Calu3 (cell line): ENCODE measurements at regions not wholly inside any gene's neighbourhood (a gene's known extent, or its start where the extent isn't known, plus 50 kb on each side); places are given as distances from the start of the nearest gene placed in this dataset.

Source experiments
- BruUV-seq: library from RNA; stranded (reverse); fragments of 400-500 nt; replicated peaks from 2 replicates; lab custom pipeline; 2021; lab: Mats Ljungman, UMichigan
- CTCF ChIA-PET: fragments of 300-600 bp; sonication (Branson Sonifier 250); formaldehyde crosslinking; loops from one replicate; lab custom pipeline; 2022; ENCODE audit warnings: antibody characterized with exemption; lab: Charles Lee
- DNase-seq: peaks from one replicate; pipeline ENCODE4 v3.0.0; 2022
- H3K27ac Mint-ChIP-seq: one replicate; pipeline ENCODE4 v1.8.0; 2022; ENCODE audit warnings: mixed read lengths; ENCODE audit not compliant: unreplicated experiment
- H3K27me3 Mint-ChIP-seq: one replicate; pipeline ENCODE4 v1.8.0; 2022; ENCODE audit warnings: mixed read lengths; ENCODE audit not compliant: unreplicated experiment
- H3K36me3 Mint-ChIP-seq: one replicate; pipeline ENCODE4 v1.8.0; 2022; ENCODE audit warnings: mild to moderate bottlenecking, moderate library complexity, mixed read lengths; ENCODE audit not compliant: insufficient read depth, unreplicated experiment
- H3K4me1 Mint-ChIP-seq: one replicate; pipeline ENCODE4 v1.8.0; 2022; ENCODE audit warnings: mild to moderate bottlenecking, low read depth, mixed read lengths; ENCODE audit not compliant: unreplicated experiment
- H3K4me3 Mint-ChIP-seq: one replicate; pipeline ENCODE4 v1.8.0; 2022; ENCODE audit warnings: mild to moderate bottlenecking, low read depth, moderate library complexity, mixed read lengths; ENCODE audit not compliant: unreplicated experiment
- H3K9me3 Mint-ChIP-seq: one replicate; pipeline ENCODE4 v1.8.0; 2022; ENCODE audit warnings: low read depth, mixed read lengths; ENCODE audit not compliant: unreplicated experiment
- CTCF ChIP-seq: fragments of 200-600 bp; IDR thresholded peaks from one replicate; pipeline ENCODE4 v1.8.0; 2022; ENCODE audit warnings: antibody characterized with exemption; ENCODE audit not compliant: unreplicated experiment
- intact Hi-C: fragments of 100-400 bp; cut with micrococcal nuclease; formaldehyde crosslinking; loops from one replicate; pipeline ENCODE4 v1.10.0; 2022; ENCODE audit not compliant: unreplicated experiment

GRCh38 chr3:104734627-104735026 is 632.1 kb upstream of the ALCAM start:
- intact Hi-C loops: no loop called here
- Mint-ChIP-seq H3K27me3 (no peaks in the 10 kb centered on the region), H3K4me1 (no peaks in the 10 kb centered on the region), H3K4me3 (no peak overlapping the region), H3K36me3 (no peaks in the 10 kb centered on the region), H3K27ac (no peak overlapping the region), H3K9me3 (no peaks in the 10 kb centered on the region)
- CTCF ChIA-PET: no interaction called here
- DNase-seq: no peak
- no peak for TF ChIP-seq CTCF
- BruUV-seq: no TSS peak

- Mint-ChIP-seq H3K4me3 (no peak overlapping the region), H3K36me3 (no peaks in the 10 kb centered on the region), H3K27me3 (no peaks in the 10 kb centered on the region), H3K4me1 (no peaks in the 10 kb centered on the region), H3K9me3 (no peaks in the 10 kb centered on the region), H3K27ac (no peak overlapping the region)
- no TSS peak for BruUV-seq
- no peak for TF ChIP-seq CTCF
- CTCF ChIA-PET: no interaction called here
- intact Hi-C loops: no loop called here
- DNase-seq: no peak
These were observed 631.0 kb upstream of the ALCAM start for GRCh38 chr3:104735691-104736090.

- no peak for DNase-seq
- no peak overlapping the region for H3K4me3 Mint-ChIP-seq
- no peak overlapping the region for H3K27ac Mint-ChIP-seq
- no peaks in the 10 kb centered on the region for H3K9me3 Mint-ChIP-seq
- H3K4me1 Mint-ChIP-seq: no peaks in the 10 kb centered on the region
- CTCF ChIA-PET: no interaction called here
- TF ChIP-seq CTCF: no peak
- H3K36me3 Mint-ChIP-seq: no peaks in the 10 kb centered on the region
- no peaks in the 10 kb centered on the region for H3K27me3 Mint-ChIP-seq
- intact Hi-C loops: no loop called here
- BruUV-seq: no TSS peak
These were observed 628.4 kb upstream of the ALCAM start for GRCh38 chr3:104738271-104738670.

GRCh38 chr3:104740874-104741379 is 625.8 kb upstream of the ALCAM start:
- DNase-seq: no peak
- CTCF ChIA-PET: no interaction called here
- intact Hi-C loops: no loop called here
- Mint-ChIP-seq H3K36me3 (no peaks in the 10 kb centered on the region), H3K4me3 (no peak overlapping the region), H3K9me3 (no peaks in the 10 kb centered on the region), H3K27me3 (no peaks in the 10 kb centered on the region), H3K27ac (no peak overlapping the region), H3K4me1 (no peaks in the 10 kb centered on the region)
- BruUV-seq: no TSS peak
- TF ChIP-seq CTCF: no peak

GRCh38 chr3:104742044-104742443 is 624.7 kb upstream of the ALCAM start:
- no peaks in the 10 kb centered on the region for H3K36me3 Mint-ChIP-seq
- BruUV-seq: no TSS peak
- H3K27ac Mint-ChIP-seq: no peak overlapping the region
- CTCF ChIA-PET: no interaction called here
- no peak overlapping the region for H3K4me3 Mint-ChIP-seq
- no peak for DNase-seq
- H3K4me1 Mint-ChIP-seq: no peaks in the 10 kb centered on the region
- intact Hi-C loops: no loop called here
- no peak for TF ChIP-seq CTCF
- H3K9me3 Mint-ChIP-seq: no peaks in the 10 kb centered on the region
- H3K27me3 Mint-ChIP-seq: no peaks in the 10 kb centered on the region
